Activated CD4-positive, CD25-positive, alpha-beta regulatory T cell (primary cell): ENCODE measurements at regions not wholly inside any gene's neighbourhood (a gene's known extent, or its start where the extent isn't known, plus 50 kb on each side); places are given as distances from the start of the nearest gene placed in this dataset.
"Not testable (repeated sequence)": the region's sequence is repeated elsewhere in the genome, so short reads cannot be mapped to it uniquely, and the experiment has no call there.

Experiments used
- DNase-seq, 4 experiments: peaks; one replicate each; lab custom pipeline; 2025; lab: John Stamatoyannopoulos, UW

DNA sequence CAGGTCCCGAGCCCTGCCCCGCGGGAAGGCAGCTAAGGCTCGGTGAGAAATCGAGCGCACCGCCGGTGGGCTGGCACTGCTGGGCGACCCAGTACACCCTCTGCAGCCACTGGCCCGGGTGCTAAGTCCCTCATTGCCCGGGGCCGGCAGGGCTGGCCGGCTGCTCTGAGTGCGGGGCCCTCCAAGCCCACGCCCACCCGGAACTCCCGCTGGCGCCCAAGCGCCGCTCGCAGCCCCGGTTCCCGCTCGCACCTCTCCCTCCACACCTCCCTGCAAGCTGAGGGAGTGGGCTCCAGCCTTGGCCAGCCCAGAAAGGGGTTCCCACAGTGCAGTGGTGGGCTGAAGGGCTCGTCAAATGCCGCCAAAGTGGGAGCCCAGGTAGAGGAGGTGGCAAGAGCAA lies 63.2 kb upstream of the IER3 start:
- DNase-seq: not testable (repeated sequence)

DNA sequence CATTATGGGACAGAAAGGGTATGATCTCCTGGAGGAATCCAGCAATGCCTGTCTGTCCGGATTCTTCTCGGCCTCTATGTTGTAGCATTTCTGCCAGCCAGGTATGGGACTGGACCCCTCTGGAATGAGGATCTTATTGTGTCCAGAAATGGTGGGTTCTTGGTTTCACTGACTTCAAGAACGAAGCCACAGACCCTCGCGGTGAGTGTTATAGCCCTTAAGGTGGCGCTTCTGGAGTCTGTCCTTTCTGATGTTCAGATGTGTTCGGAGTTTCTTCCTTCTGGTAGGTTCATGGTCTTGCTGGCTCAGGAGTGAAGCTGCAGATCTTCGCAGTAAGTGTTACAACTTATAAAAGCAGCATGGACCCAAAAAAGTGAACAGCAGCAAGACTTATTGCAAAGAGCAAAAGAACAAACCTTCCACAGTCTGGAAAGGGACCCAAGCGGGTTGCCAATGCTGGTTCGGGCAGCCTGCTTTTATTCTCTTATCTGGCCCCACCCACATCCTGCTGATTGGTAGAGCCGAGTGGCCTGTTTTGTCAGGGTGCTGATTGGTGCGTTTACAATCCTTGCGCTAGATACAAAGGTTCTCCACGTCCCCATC lies 62.3 kb upstream of the IER3 start:
- no peak for DNase-seq

- no peak for DNase-seq
Measured at GRCh38 chr6:30804333-30804732, 60.0 kb upstream of the IER3 start.

DNA sequence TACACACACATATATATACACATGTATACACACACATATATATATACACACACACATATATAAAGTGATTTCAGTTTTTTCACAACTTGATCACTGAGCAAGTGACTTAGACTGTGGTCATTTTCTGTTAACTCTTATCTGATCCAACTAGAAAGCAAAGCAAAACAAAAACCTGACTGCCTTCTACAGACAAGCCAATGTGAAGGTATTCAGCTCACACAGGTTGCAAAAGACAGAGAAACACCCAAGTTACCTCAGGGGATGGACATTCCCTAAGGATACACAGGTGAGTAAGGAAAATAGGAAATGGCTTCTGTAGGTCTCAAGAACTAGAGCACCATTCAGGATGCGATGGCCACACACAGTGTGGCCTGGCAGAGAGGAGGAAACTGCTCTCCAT lies 58.4 kb upstream of the IER3 start:
- DNase-seq: no peak

- DNase-seq: no peak
Measured at GRCh38 chr6:30801950-30802349, 57.6 kb upstream of the IER3 start.

DNA sequence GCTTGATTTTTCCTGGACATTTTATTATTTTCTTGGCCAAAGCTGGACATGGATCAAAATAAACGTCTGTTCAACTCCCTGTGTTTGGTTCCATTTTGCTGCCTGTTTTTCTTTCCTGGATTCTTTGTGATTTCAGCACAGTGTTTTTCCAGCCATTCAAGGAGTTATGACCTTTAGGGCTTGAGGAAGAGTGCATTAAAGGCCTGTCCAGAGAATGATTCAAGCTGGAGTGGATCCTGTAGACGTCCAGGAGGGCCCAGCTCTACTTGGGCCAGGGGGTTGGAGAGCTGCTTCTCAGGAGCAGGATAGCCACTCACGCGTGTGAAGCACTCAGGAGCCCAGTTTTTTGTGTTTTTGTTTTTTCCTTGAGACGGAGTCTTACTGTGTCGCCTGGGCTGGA lies 56.5 kb upstream of the IER3 start:
- no peak for DNase-seq

DNA sequence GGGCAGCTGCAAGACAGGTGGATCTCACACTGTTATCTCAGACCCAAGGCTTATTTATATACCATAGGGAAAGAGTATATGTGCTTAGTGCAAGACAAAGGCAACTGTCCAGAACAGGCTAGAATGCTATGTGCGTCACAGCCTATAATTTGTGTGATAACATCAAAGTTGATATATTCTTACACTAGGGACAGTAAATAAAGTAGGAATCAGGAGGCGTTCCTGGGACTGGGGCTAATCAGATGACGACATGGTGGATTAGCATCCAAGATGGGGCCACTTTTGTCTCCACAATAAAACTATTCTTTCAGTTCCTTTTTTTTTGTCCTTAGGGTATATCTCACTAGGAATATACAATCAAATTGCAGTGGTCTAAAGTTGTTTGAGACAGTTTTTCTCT lies 54.9 kb upstream of the IER3 start:
- DNase-seq: no peak

DNA sequence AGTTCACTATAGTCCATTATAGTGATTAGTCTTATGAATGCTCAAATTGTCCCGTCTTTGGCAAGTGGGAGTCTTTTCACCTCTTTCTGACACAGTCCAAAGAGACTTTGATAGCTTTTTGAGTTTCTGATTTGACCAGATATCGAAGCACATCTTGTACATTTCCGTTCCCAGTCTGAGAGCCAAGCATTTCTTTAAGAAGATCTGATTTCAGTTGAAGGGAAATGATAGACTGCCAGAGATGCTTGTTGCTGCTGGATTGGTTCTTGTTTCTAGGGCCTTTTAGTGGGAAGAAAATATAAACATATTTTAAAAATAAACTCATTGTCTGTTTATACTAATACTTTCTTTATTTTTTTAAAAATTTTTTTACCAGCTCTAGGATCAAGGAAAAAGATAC lies 54.1 kb upstream of the IER3 start:
- no peak for DNase-seq

DNA sequence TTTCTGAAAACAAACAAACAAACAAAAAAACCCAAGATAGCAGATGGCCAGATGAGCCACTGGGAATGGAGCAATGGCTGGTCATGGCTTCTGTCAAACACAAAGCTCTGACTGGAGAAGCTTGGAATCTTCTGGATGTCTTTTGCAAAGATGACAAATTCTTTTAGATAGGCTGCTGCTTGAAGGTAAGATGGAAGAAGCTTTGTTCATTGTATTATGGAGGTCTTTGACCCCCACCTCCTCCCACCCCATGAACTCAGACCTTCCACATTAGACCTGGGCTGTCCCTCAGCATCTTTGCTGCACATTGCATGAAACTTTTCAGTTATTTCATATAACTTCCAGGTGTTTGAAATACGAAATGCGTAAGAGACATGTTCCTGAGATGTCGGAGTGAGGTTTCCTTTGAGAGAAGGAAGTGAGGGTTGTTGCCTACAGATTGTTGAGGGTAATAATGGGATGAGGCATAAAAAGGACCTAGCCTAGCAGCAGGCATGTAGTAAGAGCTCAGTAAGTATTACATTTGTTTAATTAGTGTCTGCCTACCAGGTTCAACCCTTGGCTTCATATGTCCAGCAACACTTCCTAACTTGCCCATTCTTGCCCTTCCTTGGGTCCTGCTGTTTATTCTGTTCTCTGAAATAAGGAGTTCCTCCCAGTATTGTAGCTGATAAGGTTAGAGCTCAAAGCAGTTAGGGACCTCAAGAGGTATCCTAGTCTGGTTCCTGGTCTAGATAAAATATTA lies 51.4 kb upstream of the IER3 start:
- DNase-seq: no peak
